Fibroblast of villous mesenchyme (primary cell): ENCODE measurements at regions not wholly inside any gene's neighbourhood (a gene's known extent, or its start where the extent isn't known, plus 50 kb on each side); places are given as distances from the start of the nearest gene placed in this dataset.

Experiments used
- DNase-seq: peaks from one replicate; pipeline ENCODE4 v3.0.0-alpha.2; 2010; ENCODE audit warnings: low read depth
- H3K4me3 ChIP-seq: 2 replicates; pipeline ENCODE4 v1.5.1; 2011; ENCODE audit warnings: low read depth, mild to moderate bottlenecking, low read length
- TF ChIP-seq, protein P1 (sequence below): IDR thresholded peaks from 2 replicates; pipeline ENCODE4 v1.5.1; 2012; ENCODE audit warnings: low read depth, mild to moderate bottlenecking, low read length; ENCODE audit not compliant: insufficient read depth

DNA sequence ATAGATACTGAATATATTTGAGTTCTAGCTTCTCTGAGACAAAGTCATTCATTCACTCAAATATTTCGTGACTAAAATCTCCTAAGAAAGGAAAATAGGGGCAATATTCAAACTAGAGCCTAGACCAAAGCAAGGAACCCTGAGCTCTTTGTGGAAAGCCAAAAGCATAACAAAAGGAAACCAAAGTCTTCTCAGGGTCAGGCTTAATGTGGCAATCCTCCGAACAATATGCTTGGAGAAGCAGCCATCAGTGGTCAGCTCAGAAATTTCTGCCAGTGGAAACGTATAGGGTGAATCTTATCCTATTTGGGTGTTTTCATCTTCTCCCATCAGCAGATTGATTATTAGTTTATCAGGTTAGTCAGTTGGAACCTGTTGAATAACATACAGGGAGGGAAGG, 151.3 kb upstream of the SLC13A1 start:
- H3K4me3 ChIP-seq = no peak overlapping the region
- DNase-seq = no peak
- TF ChIP-seq, protein P1, sequence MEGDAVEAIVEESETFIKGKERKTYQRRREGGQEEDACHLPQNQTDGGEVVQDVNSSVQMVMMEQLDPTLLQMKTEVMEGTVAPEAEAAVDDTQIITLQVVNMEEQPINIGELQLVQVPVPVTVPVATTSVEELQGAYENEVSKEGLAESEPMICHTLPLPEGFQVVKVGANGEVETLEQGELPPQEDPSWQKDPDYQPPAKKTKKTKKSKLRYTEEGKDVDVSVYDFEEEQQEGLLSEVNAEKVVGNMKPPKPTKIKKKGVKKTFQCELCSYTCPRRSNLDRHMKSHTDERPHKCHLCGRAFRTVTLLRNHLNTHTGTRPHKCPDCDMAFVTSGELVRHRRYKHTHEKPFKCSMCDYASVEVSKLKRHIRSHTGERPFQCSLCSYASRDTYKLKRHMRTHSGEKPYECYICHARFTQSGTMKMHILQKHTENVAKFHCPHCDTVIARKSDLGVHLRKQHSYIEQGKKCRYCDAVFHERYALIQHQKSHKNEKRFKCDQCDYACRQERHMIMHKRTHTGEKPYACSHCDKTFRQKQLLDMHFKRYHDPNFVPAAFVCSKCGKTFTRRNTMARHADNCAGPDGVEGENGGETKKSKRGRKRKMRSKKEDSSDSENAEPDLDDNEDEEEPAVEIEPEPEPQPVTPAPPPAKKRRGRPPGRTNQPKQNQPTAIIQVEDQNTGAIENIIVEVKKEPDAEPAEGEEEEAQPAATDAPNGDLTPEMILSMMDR = no peak

DNA sequence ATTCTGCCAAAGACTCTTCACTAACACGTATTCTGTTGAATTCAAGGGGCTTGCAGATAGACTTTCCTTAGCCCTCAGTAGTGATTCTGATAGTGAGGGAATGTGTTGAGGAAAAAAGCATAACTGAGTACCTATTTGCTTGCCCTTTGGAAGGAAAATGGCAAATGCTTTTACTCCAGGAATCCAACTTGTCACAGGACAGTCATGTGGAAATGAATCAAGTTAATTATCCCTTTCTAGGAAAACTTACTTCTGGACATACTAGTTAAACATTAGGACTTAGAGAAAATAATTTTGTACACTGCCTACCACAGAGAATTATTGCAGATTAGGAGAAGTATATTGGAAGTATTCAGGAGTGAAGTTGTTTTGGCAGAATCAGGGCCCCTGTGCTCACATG, 148.9 kb upstream of the SLC13A1 start:
- no peak for DNase-seq
- TF ChIP-seq, protein P1 = no peak

DNA sequence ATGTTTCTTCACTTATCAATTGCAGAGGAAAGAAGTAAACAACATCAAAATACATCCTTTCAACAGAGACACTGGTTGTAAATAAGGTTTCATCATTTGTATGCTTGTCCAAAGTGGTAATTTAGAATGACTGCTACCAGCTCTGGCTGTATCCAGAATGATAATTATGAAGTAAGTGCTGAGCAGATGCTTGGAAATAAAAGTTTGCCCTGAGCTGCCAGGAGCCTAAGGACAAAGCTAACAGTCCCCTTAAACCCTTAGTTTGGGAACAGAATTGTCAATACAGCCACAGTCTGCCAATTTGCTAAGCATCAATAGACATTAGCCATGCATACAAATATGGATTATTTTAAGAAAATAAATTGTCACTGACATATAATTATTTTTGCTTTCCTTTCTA, 147.0 kb upstream of the SLC13A1 start:
- DNase-seq = no peak
- TF ChIP-seq, protein P1 = no peak
- H3K4me3 ChIP-seq = no peak overlapping the region

More for the DNA sequence above, 148.9 kb upstream of the SLC13A1 start:
- H3K4me3 ChIP-seq = no peak overlapping the region

DNA sequence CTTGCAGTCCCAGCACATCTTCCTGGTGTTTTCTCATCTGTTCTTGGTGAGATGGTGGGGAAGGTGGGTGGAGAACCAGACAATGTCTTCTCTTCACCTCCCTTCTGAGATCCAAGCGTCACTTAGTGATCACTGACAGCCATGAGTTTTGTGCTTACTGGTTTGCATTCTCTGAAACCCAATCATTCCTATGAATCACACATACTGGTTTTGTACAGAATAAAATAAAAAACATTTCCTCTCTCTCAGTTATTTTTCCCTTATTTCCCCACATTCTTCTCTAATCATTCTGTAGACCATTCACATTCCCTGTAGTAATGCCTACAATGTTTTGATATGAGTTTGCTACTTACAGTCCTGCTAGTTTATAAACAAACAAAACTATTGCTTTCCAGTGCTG, 143.8 kb upstream of the SLC13A1 start:
- peak; percentile 13 for DNase-seq
- TF ChIP-seq, protein P1 = no peak
- no peak overlapping the region for H3K4me3 ChIP-seq

DNA sequence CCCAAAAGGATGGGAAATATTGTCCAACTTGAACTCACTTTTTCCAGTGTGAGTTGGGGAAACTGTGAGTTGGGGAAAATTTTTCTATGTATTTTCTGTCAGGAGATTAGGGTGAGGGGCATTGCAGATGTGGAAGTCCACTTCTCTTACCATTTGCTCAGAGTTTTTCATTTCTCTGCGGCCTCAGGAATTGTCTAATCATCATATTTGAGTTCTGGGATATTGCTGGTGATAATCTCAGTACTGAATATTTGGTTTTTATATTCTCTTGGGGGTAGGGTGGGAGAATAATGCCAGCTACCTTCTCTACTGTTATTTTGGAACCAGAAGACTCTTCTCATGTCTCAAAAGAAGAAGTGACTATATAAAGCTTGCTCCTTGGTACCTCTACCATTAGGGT, 141.3 kb upstream of the SLC13A1 start:
- no peak overlapping the region for H3K4me3 ChIP-seq
- TF ChIP-seq, protein P1 = no peak
- no peak for DNase-seq

DNA sequence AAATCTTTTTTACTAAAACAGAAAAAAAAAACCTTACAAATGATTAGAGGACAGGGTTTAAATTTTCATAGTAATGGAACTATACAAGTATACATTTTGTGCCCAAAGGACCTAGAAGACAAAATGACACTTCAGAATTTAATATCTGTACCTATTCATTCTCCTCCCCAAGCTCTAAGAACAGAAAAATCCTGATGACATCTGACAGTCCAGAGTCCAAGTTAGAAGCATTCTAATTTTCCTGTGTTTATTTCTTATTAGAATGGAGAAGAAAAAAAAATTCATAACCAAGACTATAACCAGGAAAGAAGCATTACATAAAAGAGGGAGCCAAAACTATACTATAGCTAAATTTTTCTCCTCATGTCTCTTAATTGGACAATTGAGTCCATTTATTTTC, 138.9 kb upstream of the SLC13A1 start:
- TF ChIP-seq, protein P1 = no peak
- H3K4me3 ChIP-seq = no peak overlapping the region
- DNase-seq = no peak

DNA sequence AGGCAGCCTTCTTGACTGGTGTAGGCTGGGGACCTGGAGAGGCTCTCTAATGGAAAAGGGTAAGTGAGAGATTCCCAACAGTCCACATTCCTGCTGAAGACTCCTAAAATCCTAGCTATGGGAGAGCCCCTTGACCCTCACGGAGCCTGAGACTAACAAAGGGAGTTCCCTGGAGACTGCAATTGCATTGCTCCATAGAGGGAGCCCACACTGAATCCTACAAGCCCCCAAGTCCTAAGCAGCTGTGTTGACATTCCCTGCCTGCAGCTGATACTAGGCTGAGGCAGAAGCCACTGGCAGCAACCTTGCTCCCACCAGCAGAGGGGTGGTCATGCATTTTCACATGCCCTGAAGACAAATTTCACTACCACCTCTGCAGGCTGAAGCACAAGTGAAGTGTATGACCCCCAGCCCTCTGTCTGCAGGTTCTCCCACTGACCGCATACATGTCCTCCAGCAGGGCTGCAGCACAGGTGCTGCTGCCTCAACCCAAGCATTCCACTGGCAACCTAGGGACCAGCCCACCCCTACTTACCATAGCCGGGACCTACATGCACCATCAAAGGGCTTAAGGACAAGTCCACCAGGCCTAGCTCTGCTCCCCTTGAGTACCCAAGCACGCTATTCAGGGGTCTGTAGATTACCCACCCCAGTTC, 130.3 kb upstream of the SLC13A1 start:
- DNase-seq = no peak
- TF ChIP-seq, protein P1 = no peak
- H3K4me3 ChIP-seq = no peak overlapping the region
